Breast epithelium (tissue), 3 donors: ENCODE measurements at regions not wholly inside any gene's neighbourhood (a gene's known extent, or its start where the extent isn't known, plus 50 kb on each side); places are given as distances from the start of the nearest gene placed in this dataset.

Experiments
- CTCF ChIP-seq, 3 donors: fragments of 450-650 bp; IDR thresholded peaks; one replicate each; pipeline ENCODE4 v1.5.1; 2016 to 2017; ENCODE audit warnings: antibody characterized with exemption in 3 of 3, mild to moderate bottlenecking in 3 of 3, moderate library complexity in 3 of 3
- POLR2A ChIP-seq: fragments of 450-650 bp; IDR thresholded peaks from one replicate; pipeline ENCODE4 v1.6.1; 2016; ENCODE audit warnings: antibody characterized with exemption, mild to moderate bottlenecking, moderate library complexity

DNA sequence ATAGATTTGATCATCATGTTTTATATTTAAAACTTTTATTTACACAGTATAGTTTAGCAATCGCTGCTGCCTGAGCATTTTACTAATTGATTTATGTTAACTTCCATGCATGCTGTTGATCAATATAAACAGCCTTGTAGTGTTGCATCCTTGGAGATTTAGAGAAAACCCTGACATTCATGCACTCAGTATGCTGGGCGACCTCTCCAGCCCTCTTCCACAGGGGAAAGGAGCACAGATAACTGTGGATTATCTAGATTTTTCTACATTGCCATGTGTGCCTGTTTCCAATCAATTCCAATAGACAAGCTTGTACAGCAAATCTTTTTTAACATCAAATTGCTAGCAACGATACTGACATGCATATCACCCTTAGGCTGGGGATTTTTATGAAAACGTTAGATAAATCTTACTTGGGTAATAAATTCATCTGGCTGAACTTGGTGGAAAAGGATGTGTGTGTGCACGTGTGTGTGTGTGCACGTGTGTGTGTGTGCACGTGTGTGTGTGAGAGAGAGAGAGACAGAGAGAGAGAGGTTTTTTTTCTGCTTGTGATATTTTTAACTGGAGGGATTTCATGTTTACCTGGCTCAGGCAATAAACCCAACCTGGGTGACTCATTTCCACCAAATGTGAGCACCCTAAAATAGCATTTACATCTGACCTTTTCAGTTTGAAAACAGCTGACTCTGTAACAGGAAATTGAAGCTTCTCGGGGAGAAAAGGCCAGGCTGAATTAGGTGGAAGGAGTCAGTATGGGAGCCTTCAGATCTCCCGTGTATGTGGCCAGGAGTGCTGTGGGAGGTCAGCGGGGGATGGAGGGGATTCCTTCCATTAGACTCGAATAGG, 339.8 kb downstream of the PRDM2 start:
- TF ChIP-seq CTCF (IDR thresholded peaks at IDR 0.05) (no peak), POLR2A (no peak)
